Adrenal gland (tissue), 9 donors: ENCODE measurements at regions not wholly inside any gene's neighbourhood (a gene's known extent, or its start where the extent isn't known, plus 50 kb on each side); places are given as distances from the start of the nearest gene placed in this dataset.

Experiments
- DNase-seq, 7 donors: peaks; one replicate each; pipeline ENCODE4 v3.0.0-alpha.2; 2019 to 2020
- H3K27ac ChIP-seq, 5 donors: fragments of 200-600 bp; sonication (generic) in 4 of 5; 1 replicate in 3 of 5; 2 replicates in 2 of 5; pipeline versions ENCODE4 v1.5.1 to v1.8.0; 2016 to 2020; ENCODE audit warnings: mild to moderate bottlenecking in 1 of 5
- H3K27me3 ChIP-seq: fragments of 200-600 bp; 2 replicates; pipeline ENCODE4 v1.8.0; 2021
- H3K36me3 ChIP-seq, 2 donors: fragments of 200-600 bp; replicated peaks in 1 of 2; 1 replicate in 1 of 2; 2 replicates in 1 of 2; pipeline versions ENCODE4 v1.5.1 to v1.8.0; 2018 to 2022
- H3K4me1 ChIP-seq, 2 donors: fragments of 200-600 bp; replicated peaks in 1 of 2; 1 replicate in 1 of 2; 2 replicates in 1 of 2; pipeline versions ENCODE4 v1.5.1 to v1.8.0; 2018 to 2021
- H3K4me3 ChIP-seq, 4 donors: fragments of 200-600 bp; sonication (generic) in 3 of 4; one replicate each; pipeline ENCODE4 v1.5.1; 2016 to 2018
- H3K9me3 ChIP-seq, 3 donors: fragments of 200-600 bp; sonication (generic) in 1 of 3; replicated peaks in 1 of 3; 1 replicate in 2 of 3; 2 replicates in 1 of 3; pipeline versions ENCODE4 v1.5.1 to v1.8.0; 2016 to 2021
- POLR2A ChIP-seq, 2 donors: fragments of 450-650 bp; IDR thresholded peaks; one replicate each; pipeline ENCODE4 v1.6.1; 2017; ENCODE audit warnings: antibody characterized with exemption in 2 of 2, mild to moderate bottlenecking in 2 of 2, moderate library complexity in 1 of 2
- WGBS, 4 donors: extraction: QIAGEN DNeasy Blood & Tissue Kit in 2 of 4; methylation state at CpG; one replicate each; pipeline versions ENCODE4 v1.1.5 to v1.1.7; 2013 to 2017; 5-methylcytosine and 5-hydroxymethylcytosine counted together
- intact Hi-C, 2 donors: fragments of 100-400 bp; cut with DNase I; formaldehyde crosslinking; loops; one replicate each; pipeline versions ENCODE4 v1.14.1 to v1.15.0; 2022 to 2023
- TF ChIP-seq, protein P1 (sequence below), 6 experiments: fragments of 450-650 bp in 4 of 6; fragments of 200-600 bp in 2 of 6; sonication (generic) in 1 of 6; IDR thresholded peaks; 1 replicate in 5 of 6; 2 replicates in 1 of 6; pipeline versions ENCODE4 v1.5.1 to v1.8.0; 2016 to 2021; ENCODE audit warnings: antibody characterized with exemption in 6 of 6, mild to moderate bottlenecking in 2 of 6, moderate library complexity in 1 of 6
- donor health status: healthy with polysubstance abuse.
- donor health status: Bipolar disorder and iron deficiency.
- donor health status: DM: yes; HTN: yes; CAD: no.
- donor health status: DM: no; HTN: no; CAD: no.
- donor health status: DM: no; HTN: no; CAD: no.

DNA sequence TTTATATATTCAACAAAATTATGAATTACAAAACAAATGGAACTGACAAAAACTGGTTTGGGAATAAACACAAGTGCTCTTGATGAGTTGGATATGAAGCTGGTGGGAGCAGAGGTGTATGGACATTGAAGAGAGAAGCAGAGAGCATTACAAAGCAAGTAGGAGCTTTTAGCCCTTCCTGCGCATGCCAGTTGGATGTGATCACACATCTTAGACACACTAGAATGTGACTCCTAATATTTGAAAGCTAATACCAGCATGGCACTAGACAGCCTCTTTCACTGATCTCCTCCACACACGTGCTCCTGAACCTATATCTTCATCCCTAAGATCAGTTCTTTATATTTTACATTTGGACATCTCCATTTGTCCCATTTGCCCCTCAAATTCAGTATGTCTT lies 298.1 kb downstream of the MTX2 start:
- 87 to 93% (median 90%) methylated on average over 2 of the region's 2 CpGs for WGBS, 4 donors
- intact Hi-C loops = loop anchor here in 1 of 2 donors (10.0 kb wide), 1 partner anchor 67 kb away; no protein-coding TSS in a partner anchor
- H3K27me3 ChIP-seq = no peaks in the 10 kb centered on the region
- H3K9me3 ChIP-seq = no peaks in the 10 kb centered on the region
- no peaks in the 10 kb centered on the region for H3K4me1 ChIP-seq
- TF ChIP-seq, protein P1, sequence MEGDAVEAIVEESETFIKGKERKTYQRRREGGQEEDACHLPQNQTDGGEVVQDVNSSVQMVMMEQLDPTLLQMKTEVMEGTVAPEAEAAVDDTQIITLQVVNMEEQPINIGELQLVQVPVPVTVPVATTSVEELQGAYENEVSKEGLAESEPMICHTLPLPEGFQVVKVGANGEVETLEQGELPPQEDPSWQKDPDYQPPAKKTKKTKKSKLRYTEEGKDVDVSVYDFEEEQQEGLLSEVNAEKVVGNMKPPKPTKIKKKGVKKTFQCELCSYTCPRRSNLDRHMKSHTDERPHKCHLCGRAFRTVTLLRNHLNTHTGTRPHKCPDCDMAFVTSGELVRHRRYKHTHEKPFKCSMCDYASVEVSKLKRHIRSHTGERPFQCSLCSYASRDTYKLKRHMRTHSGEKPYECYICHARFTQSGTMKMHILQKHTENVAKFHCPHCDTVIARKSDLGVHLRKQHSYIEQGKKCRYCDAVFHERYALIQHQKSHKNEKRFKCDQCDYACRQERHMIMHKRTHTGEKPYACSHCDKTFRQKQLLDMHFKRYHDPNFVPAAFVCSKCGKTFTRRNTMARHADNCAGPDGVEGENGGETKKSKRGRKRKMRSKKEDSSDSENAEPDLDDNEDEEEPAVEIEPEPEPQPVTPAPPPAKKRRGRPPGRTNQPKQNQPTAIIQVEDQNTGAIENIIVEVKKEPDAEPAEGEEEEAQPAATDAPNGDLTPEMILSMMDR (IDR thresholded peaks at IDR 0.05) = no peak
- TF ChIP-seq POLR2A (IDR thresholded peaks at IDR 0.05) = no peak
- H3K4me3 ChIP-seq = no peak overlapping the region
- H3K36me3 ChIP-seq = no peaks in the 10 kb centered on the region
- no peak overlapping the region for H3K27ac ChIP-seq
- no peak for DNase-seq

DNA sequence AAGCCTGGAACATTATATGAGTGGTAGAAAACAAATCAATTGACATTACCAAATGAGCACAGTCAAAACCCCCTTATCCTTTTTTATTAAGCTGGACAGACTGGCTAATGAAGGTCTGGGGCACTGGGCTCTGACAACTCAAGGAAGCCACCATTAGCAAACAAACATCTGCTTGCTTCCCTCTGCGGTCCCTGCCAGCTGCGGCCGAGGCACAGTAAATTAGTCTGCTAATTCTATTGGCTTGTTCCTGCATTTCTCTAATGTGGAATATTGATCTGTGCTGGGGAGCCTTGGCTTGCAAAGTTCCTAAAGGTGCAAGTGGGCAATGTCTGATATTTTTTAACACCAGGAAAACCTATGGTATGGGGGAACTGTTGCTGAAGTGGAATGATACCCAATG lies 300.3 kb downstream of the MTX2 start:
- Histone ChIP-seq H3K36me3 (no peaks in the 10 kb centered on the region), H3K4me3 (no peak overlapping the region), H3K27ac (no peak overlapping the region), H3K27me3 (no peaks in the 10 kb centered on the region), H3K9me3 (no peaks in the 10 kb centered on the region), H3K4me1 (no peaks in the 10 kb centered on the region)
- 88 to 95% (median 92%) methylated on average over 3 of the region's 3 CpGs for WGBS, 4 donors
- intact Hi-C loops = loop anchor here in 1 of 2 donors (10.0 kb wide), 1 partner anchor 65 kb away; no protein-coding TSS in a partner anchor
- no peak for DNase-seq
- TF ChIP-seq POLR2A (IDR thresholded peaks at IDR 0.05) = no peak
- TF ChIP-seq, protein P1 (IDR thresholded peaks at IDR 0.05) = no peak

DNA sequence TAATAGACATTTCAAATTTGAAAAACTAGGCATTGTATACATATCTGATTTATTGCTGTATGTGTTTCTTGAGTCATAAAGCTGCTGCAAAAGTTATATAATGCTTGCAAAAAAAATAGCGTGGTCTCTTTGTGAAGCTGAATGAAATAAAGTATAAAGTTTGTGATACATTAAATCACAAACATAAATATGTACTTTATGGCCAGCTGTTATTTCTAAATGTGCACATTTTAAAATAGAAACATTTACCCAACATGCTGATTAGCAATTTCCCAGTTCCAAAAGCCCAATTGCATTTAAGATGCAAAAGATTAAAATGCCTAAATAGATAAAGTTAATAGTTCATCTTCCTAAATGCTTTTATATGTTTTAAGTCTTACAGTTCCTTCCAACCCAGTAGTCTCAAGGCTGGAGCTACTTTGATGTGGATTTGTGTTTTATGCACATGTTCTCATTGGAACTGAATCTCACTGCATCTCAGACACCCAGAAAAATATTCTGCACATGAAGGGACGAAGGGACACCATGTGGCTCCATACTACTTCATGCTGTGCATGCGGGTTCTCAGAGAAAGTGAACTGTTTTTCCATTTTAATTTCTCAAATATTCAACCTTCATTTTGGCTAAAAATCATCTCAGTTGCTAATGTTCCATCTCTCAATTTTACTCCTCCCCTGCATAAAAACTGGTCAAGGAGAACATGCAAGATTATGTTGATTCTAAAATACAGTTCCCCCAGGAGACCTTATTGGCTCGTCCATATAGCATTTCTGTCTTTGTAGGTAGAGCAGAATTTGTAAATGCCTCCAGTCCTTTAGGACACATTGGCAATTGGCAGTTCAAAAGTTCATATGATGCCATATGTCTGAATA lies 304.6 kb downstream of the MTX2 start:
- no peak overlapping the region for H3K4me3 ChIP-seq
- H3K4me1 ChIP-seq = no peaks in the 10 kb centered on the region
- TF ChIP-seq, protein P1 (IDR thresholded peaks at IDR 0.05) = no peak
- TF ChIP-seq POLR2A (IDR thresholded peaks at IDR 0.05) = no peak
- no peaks in the 10 kb centered on the region for H3K9me3 ChIP-seq
- H3K27me3 ChIP-seq = no peaks in the 10 kb centered on the region
- intact Hi-C loops = no loop called here
- H3K36me3 ChIP-seq = no peaks in the 10 kb centered on the region
- DNase-seq = no peak
- WGBS, 4 donors = 81 to 85% (median 83%) methylated on average over 4 of the region's 4 CpGs
- H3K27ac ChIP-seq = no peak overlapping the region

DNA sequence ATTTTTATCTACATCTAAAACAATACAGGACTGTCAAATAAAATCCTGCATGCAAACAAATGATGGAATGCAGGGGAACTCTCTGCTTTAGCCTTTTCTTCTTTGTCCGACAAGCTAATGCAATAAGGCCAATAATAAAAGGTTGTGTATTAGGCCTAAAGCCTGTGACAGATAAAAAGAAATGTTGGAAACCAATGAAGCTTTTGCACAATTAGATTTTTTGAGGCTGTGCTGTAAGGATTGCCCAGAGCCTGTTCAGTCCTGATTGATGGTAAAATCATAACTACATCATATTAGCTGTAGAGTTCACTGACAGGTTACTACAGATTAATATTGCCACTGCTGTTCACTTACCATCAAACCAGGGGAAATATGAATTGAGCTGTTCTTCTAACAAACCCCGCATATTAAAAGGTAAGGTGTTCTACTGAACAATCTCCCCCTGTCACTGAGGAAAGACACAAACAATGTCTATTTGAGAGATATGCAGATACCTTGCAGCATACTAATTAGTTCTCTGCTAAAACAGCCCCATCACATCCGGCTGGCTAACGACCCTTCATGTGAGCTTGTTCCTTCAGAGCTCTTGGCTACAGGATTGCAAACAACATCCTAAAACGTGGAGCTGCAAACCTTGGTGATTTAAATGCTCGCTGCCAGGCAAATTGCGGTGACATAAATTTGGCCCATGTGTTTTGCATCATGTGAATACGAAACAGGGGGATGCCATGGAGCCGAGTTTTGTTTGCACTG lies 305.4 kb downstream of the MTX2 start:
- no peak overlapping the region for H3K27ac ChIP-seq
- H3K9me3 ChIP-seq = no peaks in the 10 kb centered on the region
- TF ChIP-seq POLR2A (IDR thresholded peaks at IDR 0.05) = no peak
- TF ChIP-seq, protein P1 (IDR thresholded peaks at IDR 0.05) = no peak
- 85 to 90% (median 88%) methylated on average over 9 of the region's 9 CpGs for WGBS, 4 donors
- intact Hi-C loops = no loop called here
- no peak overlapping the region for H3K4me3 ChIP-seq
- no peaks in the 10 kb centered on the region for H3K4me1 ChIP-seq
- no peaks in the 10 kb centered on the region for H3K36me3 ChIP-seq
- H3K27me3 ChIP-seq = no peaks in the 10 kb centered on the region
- no peak for DNase-seq
